GM23248 (cell line): ENCODE measurements at regions not wholly inside any gene's neighbourhood (a gene's known extent, or its start where the extent isn't known, plus 50 kb on each side); places are given as distances from the start of the nearest gene placed in this dataset.

Experiments used
- DNase-seq: peaks from one replicate; pipeline ENCODE4 v3.0.0-alpha.2; 2015
- H2AFZ ChIP-seq: fragments of 200-600 bp; sonication (generic); 2 replicates; pipeline ENCODE4 v1.6.1; 2016; ENCODE audit warnings: antibody characterized with exemption
- H3F3A ChIP-seq: fragments of 200-600 bp; sonication (generic); 2 replicates; pipeline ENCODE4 v1.6.1; 2016; ENCODE audit warnings: mild to moderate bottlenecking, antibody characterized with exemption, mixed run types; ENCODE audit not compliant: insufficient read depth
- H3K27ac ChIP-seq: fragments of 200-600 bp; sonication (generic); 2 replicates; pipeline ENCODE4 v1.5.1; 2016; ENCODE audit warnings: mild to moderate bottlenecking
- H3K27me3 ChIP-seq: fragments of 200-600 bp; sonication (generic); replicated peaks from 2 replicates; pipeline ENCODE4 v1.6.1; 2016; ENCODE audit warnings: mild to moderate bottlenecking; ENCODE audit not compliant: insufficient read depth
- H3K36me3 ChIP-seq: fragments of 200-600 bp; sonication (generic); 2 replicates; pipeline ENCODE4 v1.6.1; 2016; ENCODE audit warnings: low read depth, mild to moderate bottlenecking
- H3K4me1 ChIP-seq: fragments of 200-600 bp; sonication (generic); 2 replicates; pipeline ENCODE4 v1.6.1; 2016; ENCODE audit warnings: mild to moderate bottlenecking; ENCODE audit not compliant: insufficient read depth
- H3K4me2 ChIP-seq: fragments of 200-600 bp; sonication (generic); one replicate; pipeline ENCODE4 v1.6.1; 2016; ENCODE audit warnings: mild to moderate bottlenecking; ENCODE audit not compliant: unreplicated experiment
- H3K4me3 ChIP-seq: fragments of 200-600 bp; sonication (generic); 2 replicates; pipeline ENCODE4 v1.5.1; 2016; ENCODE audit warnings: mild to moderate bottlenecking
- H3K79me2 ChIP-seq: fragments of 200-600 bp; sonication (generic); 2 replicates; pipeline ENCODE4 v1.6.1; 2016; ENCODE audit warnings: mild to moderate bottlenecking; ENCODE audit not compliant: insufficient read depth
- H3K9ac ChIP-seq: fragments of 200-600 bp; sonication (generic); 2 replicates; pipeline ENCODE4 v1.6.1; 2016; ENCODE audit warnings: mild to moderate bottlenecking
- H3K9me2 ChIP-seq: fragments of 200-600 bp; sonication (generic); 2 replicates; pipeline ENCODE4 v1.6.1; 2016; ENCODE audit warnings: mixed run types, mild to moderate bottlenecking, moderate library complexity; ENCODE audit not compliant: insufficient read depth
- H3K9me3 ChIP-seq: fragments of 200-600 bp; sonication (generic); one replicate; pipeline ENCODE4 v1.6.1; 2017; ENCODE audit warnings: low read depth
- H4K20me1 ChIP-seq: fragments of 200-600 bp; sonication (generic); 2 replicates; pipeline ENCODE4 v1.6.0; 2016; ENCODE audit not compliant: insufficient read depth
- EZH2 ChIP-seq: fragments of 200-600 bp; sonication (generic); IDR thresholded peaks from 2 replicates; pipeline ENCODE4 v1.6.1; 2018; ENCODE audit warnings: antibody characterized with exemption, mild to moderate bottlenecking; ENCODE audit not compliant: insufficient read depth, poor library complexity, severe bottlenecking
- EZH2phosphoT487 ChIP-seq: fragments of 200-600 bp; sonication (generic); IDR thresholded peaks from 2 replicates; pipeline ENCODE4 v1.6.1; 2018; ENCODE audit warnings: antibody characterized with exemption, moderate library complexity, mild to moderate bottlenecking, low read depth; ENCODE audit not compliant: insufficient read depth
- WGBS, 2 experiments: methylation state at CpG; one replicate each; pipeline ENCODE4 v1.1.6; 2015 to 2017; ENCODE audit warnings: low lambda C conversion rate in 2 of 2, low coverage in 1 of 2; ENCODE audit errors: missing lambda C conversion rate in 2 of 2; 5-methylcytosine and 5-hydroxymethylcytosine counted together
- in situ Hi-C: fragments of 300-500 bp; cut with MboI; formaldehyde crosslinking; loops from 2 replicates; pipeline ENCODE4 v1.15.0; 2020

- Histone ChIP-seq H3K9ac (peak overlapping the region; percentile 48), H3K27ac (peak overlapping the region; percentile 82)
Observed at GRCh38 chr12:89181271-89181920, 170.9 kb downstream of the DUSP6 start.

GRCh38 chr12:89180496-89180895 is 171.8 kb downstream of the DUSP6 start:
- in situ Hi-C loops: no loop called here
- DNase-seq: no peak
- no peaks in the 10 kb centered on the region for H3K36me3 ChIP-seq

More at GRCh38 chr12:89181271-89181920, 170.9 kb downstream of the DUSP6 start:
- H3K4me2 ChIP-seq: peak overlapping the region; percentile 57
- in situ Hi-C loops: no loop called here
- H3K4me1 ChIP-seq: peaks cover 62% of the 10 kb centered on the region
- H4K20me1 ChIP-seq: no peaks in the 10 kb centered on the region
- DNase-seq: peak; percentile 85
- no peaks in the 10 kb centered on the region for H3K27me3 ChIP-seq
- H3F3A ChIP-seq: peaks cover 42% of the 10 kb centered on the region
- no peaks in the 10 kb centered on the region for H3K79me2 ChIP-seq
- no peak overlapping the region for H2AFZ ChIP-seq
- TF ChIP-seq EZH2 (no peak), EZH2phosphoT487 (no peak)
- H3K9me2 ChIP-seq: no peaks in the 10 kb centered on the region
- no peaks in the 10 kb centered on the region for H3K36me3 ChIP-seq
- 48% methylated on average over 2 of the region's 2 CpGs for WGBS, 2 experiments
- no peak overlapping the region for H3K4me3 ChIP-seq
- no peaks in the 10 kb centered on the region for H3K9me3 ChIP-seq

GRCh38 chr12:89179983-89180382 is 172.3 kb downstream of the DUSP6 start:
- Histone ChIP-seq H2AFZ (no peak overlapping the region), H3F3A (peaks cover 40% of the 10 kb centered on the region), H3K79me2 (no peaks in the 10 kb centered on the region), H3K4me3 (no peak overlapping the region), H3K9ac (no peak overlapping the region), H4K20me1 (no peaks in the 10 kb centered on the region), H3K9me2 (no peaks in the 10 kb centered on the region), H3K27me3 (no peaks in the 10 kb centered on the region), H3K36me3 (no peaks in the 10 kb centered on the region), H3K4me2 (peak overlapping the region; percentile 18), H3K27ac (peak overlapping the region; percentile 82), H3K4me1 (peaks cover 54% of the 10 kb centered on the region), H3K9me3 (no peaks in the 10 kb centered on the region)
- TF ChIP-seq EZH2phosphoT487 (no peak), EZH2 (no peak)
- in situ Hi-C loops: no loop called here
- DNase-seq: peak; percentile 86
- 0% methylated on average over 1 of the region's 1 CpG for WGBS, 2 experiments

More at GRCh38 chr12:89180496-89180895, 171.8 kb downstream of the DUSP6 start:
- Histone ChIP-seq H3K9me2 (no peaks in the 10 kb centered on the region), H3K9me3 (no peaks in the 10 kb centered on the region), H3K79me2 (no peaks in the 10 kb centered on the region), H3F3A (peaks cover 42% of the 10 kb centered on the region), H2AFZ (no peak overlapping the region), H3K4me1 (peaks cover 54% of the 10 kb centered on the region), H3K27ac (peak overlapping the region; percentile 82), H3K27me3 (no peaks in the 10 kb centered on the region), H3K4me2 (peak overlapping the region; percentile 18), H4K20me1 (no peaks in the 10 kb centered on the region), H3K4me3 (no peak overlapping the region), H3K9ac (0 out of 2 replicates have a peak overlapping the region, but pooled peaks have one; percentile 2)
- TF ChIP-seq EZH2phosphoT487 (no peak), EZH2 (no peak)
- 65 to 73% methylated on average over 2 of the region's 2 CpGs for WGBS, 2 experiments

- Histone ChIP-seq H3K9ac (no peak overlapping the region), H3F3A (peaks cover 34% of the 10 kb centered on the region), H3K27me3 (no peaks in the 10 kb centered on the region), H3K4me3 (no peak overlapping the region), H3K36me3 (no peaks in the 10 kb centered on the region), H3K79me2 (no peaks in the 10 kb centered on the region), H4K20me1 (no peaks in the 10 kb centered on the region), H3K4me1 (peaks cover 46% of the 10 kb centered on the region), H3K27ac (no peak overlapping the region), H3K9me2 (no peaks in the 10 kb centered on the region), H3K9me3 (no peaks in the 10 kb centered on the region), H2AFZ (no peak overlapping the region), H3K4me2 (peak overlapping the region; percentile 18)
- no peak for TF ChIP-seq EZH2
- TF ChIP-seq EZH2phosphoT487: no peak
- in situ Hi-C loops: no loop called here
- DNase-seq: no peak
- WGBS, 2 experiments: 53 to 65% methylated on average over 1 of the region's 1 CpG
Observed at GRCh38 chr12:89179245-89179644, 173.1 kb downstream of the DUSP6 start.
